Midbrain (tissue), 1 donor: ENCODE measurements at regions not wholly inside any gene's neighbourhood (a gene's known extent, or its start where the extent isn't known, plus 50 kb on each side); places are given as distances from the start of the nearest gene placed in this dataset.

Source experiments
- DNase-seq: peaks from one replicate; lab custom pipeline; 2025; lab: John Stamatoyannopoulos, UW

GRCh38 chr17:5819921-5820685 is 235.8 kb upstream of the NLRP1 start:
- DNase-seq: no peak

- DNase-seq: no peak
Measured at GRCh38 chr17:5820721-5821456, 236.6 kb upstream of the NLRP1 start.

- no peak for DNase-seq
Measured at GRCh38 chr17:5821803-5822202, 237.5 kb upstream of the NLRP1 start.

DNA sequence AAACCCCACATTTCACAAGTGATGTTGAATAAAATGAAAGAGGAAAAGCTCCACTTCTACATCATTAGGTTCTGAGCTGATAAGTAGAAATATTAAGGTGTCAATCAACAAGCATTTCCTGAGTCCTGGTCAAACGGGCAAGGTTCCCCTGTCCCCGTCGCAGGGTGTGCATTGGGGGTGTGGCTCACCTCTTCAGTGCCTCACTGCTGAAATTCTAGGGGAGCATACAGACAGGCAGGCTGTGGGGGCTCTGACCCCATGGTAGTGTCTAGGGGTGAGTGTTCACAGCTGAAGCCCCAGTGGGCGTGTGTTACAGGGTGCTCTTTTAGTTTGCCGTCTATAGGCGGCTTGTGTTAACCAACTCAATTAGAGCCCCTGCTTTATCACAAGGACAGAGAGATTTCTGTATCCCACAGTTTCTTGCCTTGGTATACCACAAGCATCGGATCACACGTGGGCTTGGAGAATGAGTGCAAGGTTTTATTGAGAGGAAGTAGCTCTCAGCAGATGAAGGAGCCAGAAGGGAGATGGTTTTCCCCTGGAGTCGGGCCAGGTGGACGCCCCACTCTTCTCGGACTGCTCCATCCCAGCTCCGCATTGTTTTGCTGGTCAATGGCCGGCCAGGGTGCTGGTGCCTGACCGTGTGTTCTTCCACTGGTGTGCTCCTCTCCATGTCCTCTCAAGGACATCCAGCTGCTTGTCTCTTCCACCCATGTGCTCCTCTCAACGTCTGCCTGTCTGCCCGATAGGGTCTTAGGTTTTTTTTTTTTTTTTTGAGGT is 238.2 kb upstream of the NLRP1 start:
- DNase-seq: no peak

- DNase-seq: no peak
Measured at GRCh38 chr17:5823219-5823618, 238.9 kb upstream of the NLRP1 start.

DNA sequence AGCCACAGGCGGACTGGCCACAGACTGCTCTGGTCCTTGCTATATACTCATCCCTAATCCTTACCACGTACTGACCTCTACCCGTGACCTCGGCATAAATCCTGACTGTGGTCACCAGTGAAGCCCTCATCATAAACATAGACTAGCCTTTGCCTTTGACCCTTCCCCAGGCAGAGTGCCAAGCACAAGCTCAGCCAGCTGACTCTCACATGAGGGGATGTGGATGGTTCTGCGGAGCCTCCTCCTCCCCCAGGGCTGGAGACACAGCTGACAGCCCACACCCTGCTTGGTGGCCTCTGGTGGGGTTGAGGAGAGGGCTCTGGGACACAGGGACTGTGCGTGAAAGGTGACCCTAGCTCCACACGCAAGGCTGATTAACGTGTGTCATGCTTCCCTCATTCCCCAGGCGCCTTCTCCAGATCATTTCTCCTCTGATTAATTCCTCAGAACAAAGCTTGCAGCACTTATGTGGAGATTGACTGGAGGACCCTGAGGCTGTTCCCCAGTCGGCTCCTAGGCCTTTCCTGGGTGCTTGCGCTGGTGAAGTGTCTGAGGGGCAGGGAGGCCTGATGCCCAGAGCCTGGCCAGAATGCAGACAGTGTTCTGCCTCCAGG is 241.5 kb upstream of the NLRP1 start:
- no peak for DNase-seq

DNA sequence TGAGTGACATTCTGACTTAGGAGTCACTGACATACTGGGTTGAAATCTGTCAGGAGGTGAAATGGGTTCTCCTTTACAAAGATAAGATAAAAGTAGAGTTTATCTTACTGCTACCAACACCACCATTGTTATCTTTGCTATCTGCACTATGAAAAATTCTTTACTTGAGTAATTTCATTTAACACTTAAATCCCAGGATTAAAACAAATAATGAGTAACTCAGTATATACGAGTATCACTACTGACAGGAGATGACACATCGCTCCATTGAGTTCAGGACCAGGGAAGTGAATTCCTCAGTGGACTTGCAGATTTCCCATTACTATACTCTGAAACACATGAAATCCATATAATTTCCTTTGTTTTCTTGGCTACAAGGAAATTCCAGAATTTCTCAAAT is 242.1 kb upstream of the NLRP1 start:
- DNase-seq: no peak

- no peak for DNase-seq
Measured at GRCh38 chr17:5830921-5831320, 239.3 kb upstream of the WSCD1 start.

GRCh38 chr17:5832886-5833285 is 237.3 kb upstream of the WSCD1 start:
- DNase-seq: no peak

- no peak for DNase-seq
Measured at GRCh38 chr17:5837055-5837491, 233.1 kb upstream of the WSCD1 start.

DNA sequence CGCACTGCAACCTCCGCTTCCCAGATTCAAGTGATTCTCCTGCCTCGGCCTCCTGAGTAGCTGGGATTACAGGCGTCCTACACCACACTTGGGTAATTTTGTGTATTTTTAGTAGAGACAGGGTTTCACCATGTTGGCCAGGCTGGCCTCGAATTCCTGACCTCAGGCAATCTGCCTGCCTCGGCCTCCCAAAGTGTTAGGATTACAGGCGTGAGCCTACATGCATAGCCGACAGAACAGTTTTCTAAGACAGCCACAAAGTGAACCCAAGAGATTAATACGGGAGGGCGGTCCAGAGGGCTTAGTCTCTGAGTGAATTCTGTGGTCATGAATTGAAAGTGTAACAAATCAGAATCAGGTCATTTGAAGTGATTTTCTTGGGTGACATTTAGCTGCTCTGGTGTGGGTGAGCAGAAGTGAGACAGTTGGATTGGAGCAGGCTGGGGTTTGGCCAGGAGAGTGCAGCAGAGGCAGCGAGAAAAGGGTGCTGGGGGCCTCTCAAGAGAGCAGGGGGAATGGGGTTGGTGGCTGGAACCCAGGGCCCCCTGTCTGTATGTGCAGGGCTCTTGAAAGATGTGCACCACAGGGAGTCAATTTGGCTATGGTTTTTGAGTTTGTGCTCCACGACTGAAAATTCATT is 231.4 kb upstream of the WSCD1 start:
- peak; percentile 30 for DNase-seq

DNA sequence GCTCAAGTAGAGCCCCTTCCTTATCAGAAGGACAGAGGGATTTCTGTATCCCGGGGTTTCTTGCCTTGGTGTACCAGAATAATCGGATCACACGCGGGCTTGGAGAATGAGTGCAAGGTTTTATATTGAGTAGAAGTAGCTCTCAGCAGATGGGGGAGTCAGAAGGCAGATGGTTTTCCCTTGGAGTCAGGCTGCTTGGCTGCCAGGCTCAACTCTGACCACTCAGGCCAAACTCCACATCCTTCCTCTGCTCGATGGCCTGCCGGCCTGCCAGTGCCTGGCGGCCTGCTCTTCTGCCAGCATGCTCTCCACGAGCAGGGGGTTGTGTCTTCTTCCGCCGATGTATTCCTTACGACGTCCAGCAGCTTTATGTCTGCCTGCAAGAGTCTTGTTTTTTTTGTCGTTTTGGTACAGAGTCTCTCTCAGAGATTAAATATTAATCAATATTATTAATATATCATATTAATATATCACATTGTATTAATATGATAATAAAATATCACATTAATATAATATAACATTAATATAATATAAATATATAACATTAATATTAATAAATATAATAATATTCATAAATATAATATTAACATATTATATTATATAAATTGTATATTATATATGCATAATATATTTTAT is 229.2 kb upstream of the WSCD1 start:
- DNase-seq: no peak

GRCh38 chr17:5841862-5842261 is 228.3 kb upstream of the WSCD1 start:
- no peak for DNase-seq

- no peak for DNase-seq
Measured at GRCh38 chr17:5843366-5844026, 226.7 kb upstream of the WSCD1 start.

DNA sequence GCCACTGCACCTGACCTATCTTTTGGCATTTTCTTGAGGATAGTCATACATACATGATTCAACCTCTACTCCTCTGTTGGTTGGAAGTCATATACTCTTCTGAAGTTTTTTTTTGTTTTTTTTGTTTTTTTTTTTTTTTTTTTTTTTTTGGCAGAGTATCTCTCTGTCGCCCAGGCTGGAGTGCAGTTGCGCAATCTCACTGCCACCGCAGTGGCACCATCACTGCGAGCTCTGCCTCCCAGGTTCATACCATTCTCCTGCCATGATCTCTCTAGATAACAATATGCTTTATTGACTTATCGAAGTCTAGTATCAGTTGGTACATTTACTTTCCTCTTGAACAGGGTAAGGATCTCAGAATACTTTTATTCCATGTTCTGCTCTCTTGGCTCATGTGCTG is 224.2 kb upstream of the WSCD1 start:
- DNase-seq: no peak

DNA sequence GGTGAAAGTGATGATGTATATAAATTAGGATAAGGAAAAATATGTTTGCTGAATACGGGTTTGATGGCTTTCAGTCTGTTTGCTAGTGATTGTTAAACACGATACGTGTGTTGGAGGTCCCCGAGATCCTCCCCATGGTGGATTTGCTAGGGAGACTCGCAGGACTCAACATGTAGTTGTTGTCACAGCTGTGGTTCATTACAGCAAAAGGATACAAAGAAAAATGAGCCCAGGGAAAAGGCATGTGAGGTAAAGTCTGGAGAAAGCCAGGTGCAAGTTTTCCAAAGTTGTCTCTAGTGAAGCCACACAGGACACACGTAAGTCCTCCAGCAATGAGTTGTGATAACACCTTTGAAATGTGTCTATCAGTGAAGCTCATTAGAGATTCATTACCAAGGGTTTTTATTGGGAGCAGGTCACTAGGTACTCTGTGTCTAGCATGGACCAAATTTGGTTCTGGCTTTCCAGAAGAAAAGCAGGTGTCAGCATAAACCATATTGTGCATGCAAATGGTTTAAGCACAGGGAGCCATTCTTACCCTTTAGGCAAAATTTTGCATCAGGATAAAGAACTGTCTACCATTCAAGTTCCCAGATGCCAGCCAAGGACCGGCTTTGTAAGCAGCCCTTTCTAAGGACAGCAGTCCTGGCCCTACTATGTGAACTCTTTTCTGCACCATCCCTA is 215.2 kb upstream of the WSCD1 start:
- DNase-seq: no peak

DNA sequence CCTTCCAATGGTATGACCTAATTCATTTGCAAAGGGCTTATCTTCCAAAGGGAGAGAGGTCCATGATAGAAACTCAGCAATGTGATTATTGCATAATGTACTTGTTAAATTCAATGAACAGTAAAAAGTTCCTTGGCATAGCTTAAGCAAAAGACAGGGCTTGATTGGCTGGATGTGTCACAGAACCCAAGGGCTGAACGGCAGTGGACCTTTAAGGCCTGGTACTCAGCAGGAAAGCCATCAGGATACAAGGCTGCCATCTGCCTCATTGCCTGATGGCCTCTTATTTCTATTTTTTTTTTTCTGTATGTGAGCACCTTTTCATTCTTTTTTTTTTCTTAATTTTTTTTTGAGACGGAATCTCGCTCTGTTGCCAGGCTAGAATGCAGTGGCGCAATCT is 208.9 kb upstream of the WSCD1 start:
- no peak for DNase-seq

DNA sequence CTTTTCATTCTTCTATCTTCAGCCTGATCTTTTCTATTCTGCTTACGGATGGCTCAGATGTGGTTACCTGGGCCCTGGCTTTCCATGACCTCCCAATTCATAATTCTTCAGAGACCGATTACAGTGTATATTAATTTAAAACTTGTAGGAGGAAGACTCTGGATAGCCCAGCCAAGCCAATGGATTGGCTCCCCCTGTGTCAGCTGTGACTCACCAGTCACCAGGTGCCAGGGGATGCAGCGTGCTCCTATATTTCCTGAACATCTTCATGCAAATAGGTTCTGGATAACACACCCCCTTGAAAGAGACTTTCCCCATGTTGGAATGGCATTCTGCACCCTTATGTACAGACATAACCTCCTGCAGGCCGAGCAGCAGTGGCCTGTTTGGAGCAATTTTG is 208.3 kb upstream of the WSCD1 start:
- DNase-seq: no peak

GRCh38 chr17:5862395-5862794 is 207.8 kb upstream of the WSCD1 start:
- DNase-seq: no peak
